WTC11 (cell line): ENCODE measurements at regions not wholly inside any gene's neighbourhood (a gene's known extent, or its start where the extent isn't known, plus 50 kb on each side); places are given as distances from the start of the nearest gene placed in this dataset.
A peak's percentile ranks its signal among the peaks of the same experiment; 100 is the strongest.

Source experiments
- ATAC-seq: fragments of 200-7000 bp; cut with Tn5 transposase; 2 replicates; pipeline ENCODE4 v1.10.0; 2021; ENCODE audit warnings: mild to moderate bottlenecking, moderate library complexity
- CTCF ChIA-PET: fragments of 300-600 bp; sonication (Branson Sonifier 250); formaldehyde crosslinking; loops from one replicate; lab custom pipeline; 2021; ENCODE audit warnings: antibody characterized with exemption; lab: Charles Lee
- POLR2A ChIA-PET: fragments of 350-600 bp; sonication (Branson Sonifier 250); formaldehyde crosslinking; loops from one replicate; lab custom pipeline; 2021; ENCODE audit warnings: antibody characterized with exemption; lab: Charles Lee
- DNase-seq: peaks from one replicate; pipeline ENCODE4 v3.0.0; 2021; ENCODE audit warnings: low spot score
- H3K27ac Mint-ChIP-seq: 2 replicates; pipeline ENCODE4 v1.8.0; 2021; ENCODE audit warnings: mixed read lengths
- H3K27me3 Mint-ChIP-seq: 2 replicates; pipeline ENCODE4 v1.8.0; 2021; ENCODE audit warnings: low read depth, mild to moderate bottlenecking, moderate library complexity, mixed read lengths
- H3K36me3 Mint-ChIP-seq: 2 replicates; pipeline ENCODE4 v1.8.0; 2021; ENCODE audit warnings: mixed read lengths
- H3K4me1 Mint-ChIP-seq: 2 replicates; pipeline ENCODE4 v1.8.0; 2022; ENCODE audit warnings: mixed read lengths
- H3K4me3 Mint-ChIP-seq: 2 replicates; pipeline ENCODE4 v1.8.0; 2021; ENCODE audit warnings: mild to moderate bottlenecking, moderate library complexity, mixed read lengths
- H3K9me3 Mint-ChIP-seq: 2 replicates; pipeline ENCODE4 v1.8.0; 2021; ENCODE audit warnings: mixed read lengths
- ATF6 ChIP-seq: sonication (generic); formaldehyde crosslinking; IDR thresholded peaks from 2 replicates; pipeline ENCODE4 v1.8.1; 2023; ENCODE audit warnings: mild to moderate bottlenecking, missing genetic modification reagents
- FOXP1 ChIP-seq: sonication (generic); formaldehyde crosslinking; IDR thresholded peaks from 2 replicates; pipeline ENCODE4 v1.8.0; 2022; ENCODE audit warnings: missing genetic modification reagents, mild to moderate bottlenecking, moderate library complexity, borderline replicate concordance
- FOXP4 ChIP-seq: sonication (generic); formaldehyde crosslinking; IDR thresholded peaks from 2 replicates; pipeline ENCODE4 v1.8.0; 2022; ENCODE audit warnings: mild to moderate bottlenecking, missing genetic modification reagents
- GTF2I ChIP-seq: fragments of 250-450 bp; sonication (Bioruptor Pico); conservative IDR thresholded peaks from 2 replicates; pipeline ENCODE4 v1.4.0; 2021; ENCODE audit warnings: mild to moderate bottlenecking
- HMGA2 ChIP-seq: fragments of 250-450 bp; sonication (Bioruptor Pico); IDR thresholded peaks from 2 replicates; pipeline ENCODE4 v1.4.0; 2021; ENCODE audit warnings: mild to moderate bottlenecking, moderate library complexity
- NR3C1 ChIP-seq: sonication (generic); formaldehyde crosslinking; conservative IDR thresholded peaks from 2 replicates; pipeline ENCODE4 v1.8.1; 2023; ENCODE audit warnings: low read depth, mild to moderate bottlenecking, missing genetic modification reagents
- ZNF138 ChIP-seq: sonication (generic); formaldehyde crosslinking; conservative IDR thresholded peaks from 2 replicates; pipeline ENCODE4 v1.8.1; 2022; ENCODE audit warnings: mild to moderate bottlenecking, moderate library complexity, missing genetic modification reagents
- ZNF219 ChIP-seq: sonication (generic); formaldehyde crosslinking; IDR thresholded peaks from 2 replicates; pipeline ENCODE4 v1.8.0; 2023; ENCODE audit warnings: missing genetic modification reagents, mild to moderate bottlenecking, borderline replicate concordance
- ZNF232 ChIP-seq: sonication (generic); formaldehyde crosslinking; IDR thresholded peaks from 2 replicates; pipeline ENCODE4 v1.8.0; 2022; ENCODE audit warnings: mild to moderate bottlenecking, missing genetic modification reagents
- ZNF396 ChIP-seq: fragments of 250-450 bp; sonication (Bioruptor Pico); IDR thresholded peaks from 2 replicates; pipeline ENCODE4 v1.8.0; 2021; ENCODE audit warnings: mild to moderate bottlenecking, moderate library complexity, borderline replicate concordance
- ZNF416 ChIP-seq: fragments of 250-450 bp; sonication (Bioruptor Pico); IDR thresholded peaks from 2 replicates; pipeline ENCODE4 v1.9.0; 2021; ENCODE audit warnings: mild to moderate bottlenecking, inconsistent platforms
- ZNF423 ChIP-seq: fragments of 250-450 bp; sonication (Bioruptor Pico); IDR thresholded peaks from 2 replicates; pipeline ENCODE4 v2.1.2; 2022; ENCODE audit warnings: mild to moderate bottlenecking, moderate library complexity
- ZNF532 ChIP-seq: fragments of 250-450 bp; sonication (Bioruptor Pico); IDR thresholded peaks from 2 replicates; pipeline ENCODE4 v1.9.0; 2021; ENCODE audit warnings: mild to moderate bottlenecking, borderline replicate concordance
- TF ChIP-seq, protein P1 (sequence below): sonication (generic); formaldehyde crosslinking; IDR thresholded peaks from 2 replicates; pipeline ENCODE4 v1.8.1; 2022; ENCODE audit warnings: low read depth, mild to moderate bottlenecking, moderate library complexity, missing genetic modification reagents, borderline replicate concordance
- TF ChIP-seq, protein P2 (sequence below): sonication (generic); formaldehyde crosslinking; IDR thresholded peaks from 2 replicates; pipeline ENCODE4 v1.8.1; 2023; ENCODE audit warnings: mild to moderate bottlenecking, missing genetic modification reagents, moderate library complexity

DNA sequence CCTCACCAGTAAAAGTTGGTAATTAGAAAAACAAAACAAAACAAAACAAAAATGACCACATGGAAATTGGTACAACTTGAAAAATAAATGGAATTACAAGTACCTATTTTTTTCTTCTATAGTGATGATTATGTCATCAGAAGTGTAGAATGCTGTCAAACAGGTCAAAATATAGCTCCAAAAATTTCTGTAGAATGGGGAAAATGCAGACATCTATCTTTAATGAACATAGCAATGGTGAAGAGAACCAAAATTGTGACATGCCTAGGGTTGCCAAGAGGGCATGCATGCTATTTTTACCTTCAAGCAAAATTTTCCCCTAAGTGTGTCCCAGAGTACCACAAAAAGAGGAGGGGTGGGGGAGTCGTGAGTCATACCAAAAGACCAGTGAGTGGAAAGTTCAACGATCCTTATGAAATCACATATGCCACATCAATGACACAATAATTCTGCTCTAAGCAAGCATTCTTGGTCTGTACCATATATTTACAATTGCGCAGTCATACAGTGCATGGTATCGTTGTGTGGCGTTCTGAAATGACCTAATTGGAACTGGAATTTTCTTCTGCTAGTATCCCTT is 1436.4 kb downstream of the SUCLG1 start:
- ATAC-seq (no peak), DNase-seq (no peak)
- Mint-ChIP-seq H3K27ac (no peak overlapping the region), H3K4me3 (no peak overlapping the region), H3K9me3 (peaks cover 9% of the 10 kb centered on the region), H3K36me3 (no peaks in the 10 kb centered on the region), H3K27me3 (no peaks in the 10 kb centered on the region)
- POLR2A ChIA-PET: no interaction called here
- TF ChIP-seq ZNF396 (CRISPR knock-in tag): no peak
- no peak for TF ChIP-seq ZNF138 (CRISPR knock-in tag)
- TF ChIP-seq, all 79 proteins: peak for 0
- CTCF ChIA-PET: no interaction called here
- peaks cover 8% of the 10 kb centered on the region for H3K4me1 Mint-ChIP-seq

GRCh38 chr2:83017366-83018090 is 1441.6 kb downstream of the SUCLG1 start:
- Mint-ChIP-seq H3K27ac (no peak overlapping the region), H3K4me1 (peaks cover 4% of the 10 kb centered on the region), H3K9me3 (peaks cover 10% of the 10 kb centered on the region), H3K27me3 (no peaks in the 10 kb centered on the region), H3K4me3 (no peak overlapping the region), H3K36me3 (no peaks in the 10 kb centered on the region)
- no peak for DNase-seq
- TF ChIP-seq ZNF416 (no peak), GTF2I (CRISPR knock-in tag) (no peak)
- ATAC-seq: no peak
- ChIA-PET CTCF (no interaction called here), POLR2A (no interaction called here)

- DNase-seq (peak; percentile 21), ATAC-seq (peak; percentile 63)
- Mint-ChIP-seq H3K27me3 (no peaks in the 10 kb centered on the region), H3K9me3 (peaks cover 10% of the 10 kb centered on the region), H3K4me1 (no peaks in the 10 kb centered on the region)
- ChIA-PET POLR2A (no interaction called here), CTCF (no interaction called here)
- TF ChIP-seq, protein P1, sequence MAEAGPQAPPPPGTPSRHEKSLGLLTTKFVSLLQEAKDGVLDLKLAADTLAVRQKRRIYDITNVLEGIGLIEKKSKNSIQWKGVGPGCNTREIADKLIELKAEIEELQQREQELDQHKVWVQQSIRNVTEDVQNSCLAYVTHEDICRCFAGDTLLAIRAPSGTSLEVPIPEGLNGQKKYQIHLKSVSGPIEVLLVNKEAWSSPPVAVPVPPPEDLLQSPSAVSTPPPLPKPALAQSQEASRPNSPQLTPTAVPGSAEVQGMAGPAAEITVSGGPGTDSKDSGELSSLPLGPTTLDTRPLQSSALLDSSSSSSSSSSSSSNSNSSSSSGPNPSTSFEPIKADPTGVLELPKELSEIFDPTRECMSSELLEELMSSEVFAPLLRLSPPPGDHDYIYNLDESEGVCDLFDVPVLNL (CRISPR knock-in tag): no peak
- TF ChIP-seq ZNF219 (no peak), HMGA2 (CRISPR knock-in tag) (no peak), FOXP4 (CRISPR knock-in tag) (no peak)
- TF ChIP-seq, all 79 proteins: peak for 0
- no peak overlapping the region for H3K4me3 Mint-ChIP-seq
- no peak overlapping the region for H3K27ac Mint-ChIP-seq
- H3K36me3 Mint-ChIP-seq: no peaks in the 10 kb centered on the region
These were observed 1442.6 kb downstream of the SUCLG1 start for GRCh38 chr2:83016343-83017110.

DNA sequence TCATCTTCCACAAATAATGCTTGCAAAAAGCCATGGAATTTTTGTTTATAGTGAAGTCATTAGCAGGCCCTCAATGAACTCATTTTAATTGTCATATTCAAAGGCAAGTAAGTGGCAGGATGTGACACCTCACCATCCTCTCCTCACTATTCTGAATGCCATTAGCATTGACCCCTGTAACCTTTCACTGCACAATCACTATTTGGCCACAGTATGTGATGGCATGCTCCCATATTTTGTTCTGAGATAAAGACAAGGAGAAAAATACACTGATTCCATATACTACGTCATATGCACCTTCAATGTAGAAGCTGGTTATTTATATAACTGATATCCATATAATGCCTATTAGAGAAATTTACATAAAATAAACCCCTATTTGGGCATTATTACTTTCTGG is 1443.2 kb downstream of the SUCLG1 start:
- ATAC-seq (no peak), DNase-seq (no peak)
- Mint-ChIP-seq H3K27ac (no peak overlapping the region), H3K4me3 (no peak overlapping the region), H3K27me3 (no peaks in the 10 kb centered on the region), H3K4me1 (no peaks in the 10 kb centered on the region), H3K36me3 (peaks cover 3% of the 10 kb centered on the region; the same call in 1 of the 2 replicates), H3K9me3 (peaks cover 15% of the 10 kb centered on the region)
- CTCF ChIA-PET: no interaction called here
- POLR2A ChIA-PET: no interaction called here
- TF ChIP-seq ZNF232 (CRISPR knock-in tag): no peak
- TF ChIP-seq NR3C1 (CRISPR knock-in tag): no peak
- TF ChIP-seq ATF6 (CRISPR knock-in tag): no peak
- no peak for TF ChIP-seq FOXP1
- TF ChIP-seq, protein P2, sequence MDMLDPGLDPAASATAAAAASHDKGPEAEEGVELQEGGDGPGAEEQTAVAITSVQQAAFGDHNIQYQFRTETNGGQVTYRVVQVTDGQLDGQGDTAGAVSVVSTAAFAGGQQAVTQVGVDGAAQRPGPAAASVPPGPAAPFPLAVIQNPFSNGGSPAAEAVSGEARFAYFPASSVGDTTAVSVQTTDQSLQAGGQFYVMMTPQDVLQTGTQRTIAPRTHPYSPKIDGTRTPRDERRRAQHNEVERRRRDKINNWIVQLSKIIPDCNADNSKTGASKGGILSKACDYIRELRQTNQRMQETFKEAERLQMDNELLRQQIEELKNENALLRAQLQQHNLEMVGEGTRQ (CRISPR knock-in tag): no peak
- no peak for TF ChIP-seq ZNF532 (CRISPR knock-in tag)
- TF ChIP-seq ZNF423 (CRISPR knock-in tag): no peak
